ENCODE measurements at regions not wholly inside any gene's neighbourhood (a gene's known extent, or its start where the extent isn't known, plus 50 kb on each side); places are given as distances from the start of the nearest gene placed in this dataset.

GRCh38 chr6:164427728-164428402, 881.5 kb downstream of the C6orf118 start:
- DNase-seq, result no peak

- no peak for DNase-seq
These were observed 884.9 kb downstream of the C6orf118 start for GRCh38 chr6:164424489-164424888.

DNA sequence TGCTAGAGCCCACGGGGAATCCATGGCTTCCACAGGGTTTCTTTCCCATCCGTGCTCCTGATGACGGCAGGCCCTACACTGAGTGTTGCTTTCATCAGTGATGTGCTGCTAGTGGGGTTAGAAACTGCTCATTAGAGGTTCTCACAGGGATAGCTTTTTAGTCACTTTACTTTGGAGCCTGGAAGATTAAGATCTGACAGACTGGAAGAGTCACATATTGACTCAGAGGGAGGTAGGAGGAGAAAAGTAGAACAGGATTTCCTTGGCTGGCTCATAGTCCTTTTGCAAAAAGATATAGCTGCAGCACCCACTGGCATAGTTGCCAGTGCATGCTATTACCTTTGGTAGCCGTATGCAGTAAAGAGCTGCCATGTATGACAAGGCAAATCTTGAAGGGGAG, 890.3 kb downstream of the C6orf118 start:
- DNase-seq, result no peak

DNA sequence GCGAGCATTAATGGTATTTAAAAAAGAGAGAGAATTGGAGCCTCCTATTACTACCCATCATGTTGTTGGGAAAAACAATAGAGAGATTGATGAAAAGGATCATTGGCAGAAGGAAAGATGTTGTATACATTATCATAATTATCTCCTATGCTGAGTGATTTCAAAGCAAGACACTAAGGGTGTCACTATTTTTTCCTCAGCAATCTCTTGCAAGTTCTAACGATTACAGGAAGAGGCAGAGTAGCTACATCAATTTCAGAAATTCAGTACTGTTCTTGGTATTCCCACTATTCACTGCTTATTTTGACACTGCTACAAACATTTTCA, 891.2 kb downstream of the C6orf118 start:
- no peak for DNase-seq

DNA sequence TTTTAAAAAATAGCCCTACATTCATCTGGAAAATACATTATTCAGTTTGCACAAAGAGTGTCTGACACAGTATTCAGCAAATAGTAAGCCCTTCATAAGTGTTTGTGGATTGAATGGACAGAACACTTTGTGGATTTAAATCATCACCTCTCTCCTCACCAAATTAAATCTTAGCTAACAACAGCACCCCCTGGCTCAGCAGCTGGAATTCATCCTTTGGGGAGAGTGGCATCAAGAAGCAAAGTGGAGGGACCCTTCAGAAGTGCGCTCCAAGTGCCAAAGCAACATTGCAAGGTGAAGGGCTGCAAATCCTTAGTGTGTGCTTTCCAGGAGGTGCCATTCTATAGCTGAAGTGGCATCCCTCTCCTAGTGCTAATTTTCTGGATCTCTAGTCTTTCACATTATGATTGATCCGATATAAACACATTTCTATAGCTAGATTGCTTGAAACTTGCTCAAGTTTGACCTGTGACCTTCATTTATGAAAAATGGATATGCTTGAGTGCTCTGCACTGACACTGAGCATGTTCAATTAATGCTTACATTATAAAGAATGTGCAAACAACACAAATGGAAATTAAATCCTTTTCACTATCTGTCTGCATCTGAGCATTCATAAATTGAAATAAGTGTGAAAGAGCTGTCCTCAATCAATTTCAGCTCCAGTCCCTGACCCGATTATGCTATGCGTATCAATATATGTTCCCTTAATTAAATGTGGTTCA, 891.7 kb downstream of the C6orf118 start:
- no peak for DNase-seq

GRCh38 chr6:164415832-164416563, 893.4 kb downstream of the C6orf118 start:
- DNase-seq, result no peak

DNA sequence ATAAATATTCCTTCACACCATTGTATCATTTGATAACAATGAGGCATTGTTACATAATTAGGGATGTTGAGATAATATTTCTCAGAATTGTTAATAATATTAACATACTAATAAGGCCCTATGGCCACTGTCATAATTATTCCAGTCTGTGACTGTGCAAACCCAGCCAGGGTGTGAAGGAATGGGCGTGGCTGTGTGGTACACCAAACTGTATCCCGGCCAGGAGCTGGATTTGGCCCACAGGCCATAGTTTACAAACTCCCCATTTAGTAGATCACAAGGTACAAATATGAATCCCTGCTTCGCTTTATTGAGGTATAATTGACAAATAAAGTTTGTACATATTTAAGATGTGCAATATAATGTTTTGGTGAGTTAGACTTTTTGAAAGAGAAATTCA, 894.7 kb downstream of the C6orf118 start:
- DNase-seq, result no peak

GRCh38 chr6:164412566-164412965, 896.8 kb downstream of the C6orf118 start:
- DNase-seq, result no peak

DNA sequence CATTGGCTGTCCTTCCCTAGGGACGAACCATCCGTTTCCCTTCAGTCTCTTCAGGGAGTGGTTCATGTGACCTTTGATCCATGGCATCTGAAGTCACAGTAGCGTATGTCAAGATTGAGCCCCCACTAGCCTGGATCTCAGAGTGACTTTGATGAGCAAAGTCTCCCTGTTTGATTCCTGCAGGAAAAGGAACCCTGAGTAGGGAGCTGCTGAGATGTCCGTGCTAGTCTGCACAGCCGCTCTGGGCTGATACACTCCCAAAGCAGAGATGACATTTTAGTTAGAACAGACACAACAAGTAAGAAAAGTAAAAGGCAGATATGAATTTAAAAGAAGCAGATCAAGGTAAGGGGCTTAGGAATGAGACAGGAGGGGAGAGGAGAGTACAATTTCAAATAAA, 899.4 kb downstream of the C6orf118 start:
- no peak for DNase-seq

GRCh38 chr6:164409309-164410009, 899.9 kb downstream of the C6orf118 start:
- DNase-seq, result no peak

GRCh38 chr6:164408868-164409267, 900.5 kb downstream of the C6orf118 start:
- no peak for DNase-seq

DNA sequence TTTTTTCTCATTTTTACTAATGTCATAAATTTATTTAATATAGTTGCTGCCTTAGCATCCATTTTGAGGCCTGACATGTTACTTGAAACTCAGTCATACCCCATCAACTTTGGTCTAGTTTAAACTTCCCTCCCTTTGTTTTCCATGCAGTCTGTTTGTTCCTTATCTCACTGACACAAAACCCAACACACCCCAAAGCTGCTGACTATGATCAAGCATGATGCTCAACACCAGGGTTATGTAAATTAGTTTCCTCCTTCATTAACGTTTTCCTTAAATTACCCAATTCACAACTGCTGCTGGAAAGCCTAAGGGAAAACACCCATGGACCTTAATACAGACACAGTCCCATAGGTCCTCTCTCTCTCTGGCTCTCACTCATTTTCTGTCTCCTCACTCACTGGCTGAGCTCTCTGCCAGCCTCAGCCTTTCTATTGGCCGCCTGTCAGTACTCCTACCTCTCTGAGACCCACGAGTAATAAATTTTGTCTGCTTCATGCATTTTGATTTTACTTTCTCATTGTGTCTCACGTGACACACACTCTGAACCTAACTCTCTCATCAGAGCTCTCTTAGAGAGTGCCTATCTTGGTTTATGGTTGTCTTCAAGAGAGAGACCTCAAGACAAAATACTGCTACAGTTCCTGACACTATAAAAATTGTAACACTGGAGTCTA, 904.5 kb downstream of the C6orf118 start:
- no peak for DNase-seq

GRCh38 chr6:164401871-164402270, 907.5 kb downstream of the C6orf118 start:
- DNase-seq, result no peak

- DNase-seq, result no peak
These were observed 910.8 kb downstream of the C6orf118 start for GRCh38 chr6:164398647-164399046.

DNA sequence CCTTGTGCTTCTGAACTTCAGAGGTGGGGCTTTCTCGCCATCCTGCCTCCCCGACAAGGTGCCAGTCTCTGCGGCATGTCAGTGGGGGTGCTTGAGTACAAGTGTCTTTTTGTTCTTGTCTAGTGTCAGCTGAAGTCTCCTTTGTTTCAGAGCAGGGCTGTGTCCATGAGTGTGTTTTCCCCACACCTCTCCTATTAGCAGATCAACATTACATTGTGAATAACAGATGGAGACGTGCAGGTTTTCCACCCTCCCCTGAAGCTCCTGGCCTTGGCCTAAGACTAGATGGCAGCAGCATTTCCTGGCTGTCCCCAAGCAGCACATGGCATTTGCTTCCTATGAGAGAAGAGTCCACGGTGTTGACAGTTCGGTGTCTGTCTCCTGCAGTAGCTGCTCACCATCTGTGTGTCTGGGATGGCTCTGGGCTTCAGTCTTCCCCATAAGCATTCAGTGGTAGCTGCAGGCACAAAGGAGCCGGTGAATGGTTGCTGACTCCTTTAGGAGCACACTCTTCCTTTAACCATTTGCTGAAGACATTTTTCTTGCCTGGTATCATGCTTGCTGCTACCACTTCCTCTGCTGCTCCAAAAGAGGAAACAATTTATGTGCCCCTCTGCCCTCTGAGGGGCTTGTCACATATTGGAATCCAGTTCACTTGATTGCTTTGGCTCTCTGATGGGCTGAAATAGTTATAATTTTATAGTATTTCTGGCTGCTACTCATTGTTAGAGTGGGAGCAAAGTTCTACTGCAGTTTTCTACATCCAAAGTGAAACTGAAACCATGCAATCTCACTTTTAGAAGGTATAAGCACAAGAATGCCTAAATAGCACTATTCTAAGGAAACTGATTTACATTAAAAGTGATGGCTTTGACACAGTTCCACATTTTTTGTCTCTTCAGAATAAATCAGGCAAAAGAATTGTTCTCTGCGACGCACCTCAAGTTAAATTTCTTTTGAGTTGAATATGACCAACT, 913.0 kb downstream of the C6orf118 start:
- no peak for DNase-seq

DNA sequence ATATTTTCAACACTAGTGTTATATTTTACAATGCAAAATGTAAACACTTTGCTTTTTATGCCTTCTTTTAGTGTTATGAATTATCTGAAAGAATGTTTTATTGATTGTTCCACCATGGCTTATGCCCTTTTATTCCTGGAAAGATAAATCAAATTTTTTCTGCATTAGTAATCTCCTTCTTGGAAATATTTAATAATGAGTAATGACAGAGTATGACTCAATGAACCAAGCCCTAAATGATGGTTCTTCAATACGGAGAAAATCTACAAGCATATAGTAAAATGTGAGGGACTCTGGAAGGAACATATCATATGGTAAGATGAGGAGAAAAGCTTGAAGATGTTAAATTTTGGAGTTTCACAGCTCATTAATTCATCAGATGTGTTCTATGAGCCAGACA, 929.6 kb downstream of the C6orf118 start:
- DNase-seq, result no peak

GRCh38 chr6:164378330-164378729, 931.1 kb downstream of the C6orf118 start:
- no peak for DNase-seq

- DNase-seq, result no peak
These were observed 932.0 kb downstream of the C6orf118 start for GRCh38 chr6:164377348-164377918.

GRCh38 chr6:164370773-164371172, 938.6 kb downstream of the C6orf118 start:
- no peak for DNase-seq

- DNase-seq, result no peak
These were observed 944.9 kb downstream of the QKI start for GRCh38 chr6:164359441-164359840.

GRCh38 chr6:164359036-164359435, 944.5 kb downstream of the QKI start:
- no peak for DNase-seq

Data from T-helper 9 cell (primary cell).